Cardiac fibroblast (primary cell): ENCODE measurements at regions not wholly inside any gene's neighbourhood (a gene's known extent, or its start where the extent isn't known, plus 50 kb on each side); places are given as distances from the start of the nearest gene placed in this dataset.

Source experiments
- DNase-seq, 2 donors: peaks; one replicate each; pipeline versions ENCODE4 v3.0.0 to v3.0.0-alpha.2; 2010; ENCODE audit warnings: low read depth in 2 of 2
- H3K4me3 ChIP-seq, 2 donors: replicated peaks in 1 of 2; 1 replicate in 1 of 2; 2 replicates in 1 of 2; pipeline ENCODE4 v1.5.1; 2011; ENCODE audit warnings: low read depth in 2 of 2, low read length in 2 of 2, mild to moderate bottlenecking in 2 of 2, moderate library complexity in 1 of 2
- CTCF ChIP-seq: IDR thresholded peaks from one replicate; pipeline ENCODE4 v1.5.1; 2011; ENCODE audit warnings: low read depth, mild to moderate bottlenecking, low read length, inconsistent platforms

GRCh38 chr6:137729866-137730629, 137.0 kb upstream of the TNFAIP3 start:
- TF ChIP-seq CTCF: no peak
- DNase-seq: peak; percentile 75 to 85
- H3K4me3 ChIP-seq: no peak overlapping the region

- TF ChIP-seq CTCF: no peak
- no peak overlapping the region for H3K4me3 ChIP-seq
- DNase-seq: no peak
Measured at GRCh38 chr6:137731600-137731959, 135.5 kb upstream of the TNFAIP3 start.

- no peak for TF ChIP-seq CTCF
- no peak overlapping the region for H3K4me3 ChIP-seq
- DNase-seq: peak; percentile 74 to 93
Measured at GRCh38 chr6:137731960-137732616, 135.0 kb upstream of the TNFAIP3 start.

GRCh38 chr6:137733372-137733771, 133.7 kb upstream of the TNFAIP3 start:
- H3K4me3 ChIP-seq: no peak overlapping the region
- TF ChIP-seq CTCF: no peak
- DNase-seq: no peak

GRCh38 chr6:137734005-137734874, 132.8 kb upstream of the TNFAIP3 start:
- TF ChIP-seq CTCF: no peak
- DNase-seq: no peak
- H3K4me3 ChIP-seq: no peak overlapping the region

- TF ChIP-seq CTCF: no peak
- peak; percentile 57 to 74 for DNase-seq
- no peak overlapping the region for H3K4me3 ChIP-seq
Measured at GRCh38 chr6:137734875-137735182, 132.2 kb upstream of the TNFAIP3 start.
